ENCODE measurements at regions not wholly inside any gene's neighbourhood (a gene's known extent, or its start where the extent isn't known, plus 50 kb on each side); places are given as distances from the start of the nearest gene placed in this dataset.

GRCh38 chr7:156560075-156560474 lies 80.5 kb upstream of the RNF32 start:
- no peaks in the 10 kb centered on the region for H3K36me3 ChIP-seq (ENCODE audit: insufficient read depth)
- ATAC-seq: peak; percentile 100

More at GRCh38 chr7:156560075-156560474, 80.5 kb upstream of the RNF32 start:
- TF ChIP-seq EZH2 (IDR thresholded peaks at IDR 0.05; ENCODE audit: low read depth, unreplicated experiment) (no peak), ZNF462 (CRISPR knock-in tag; IDR thresholded peaks at IDR 0.05) (no peak), CTCF (conservative IDR thresholded peaks at IDR 0.05; ENCODE audit: low read depth in 2 of 2) (peak; percentile 55 to 74)
- Histone ChIP-seq H3K27me3 (ENCODE audit: insufficient read depth) (no peaks in the 10 kb centered on the region), H3K4me3 (no peak overlapping the region), H2AFZ (0 out of 2 replicates have a peak overlapping the region, but pooled peaks have one; percentile 60), H3K27ac (ENCODE audit: low read depth) (no peak overlapping the region), H3K9me2 (ENCODE audit: insufficient read depth) (no peaks in the 10 kb centered on the region), H3F3A (replicated peaks; ENCODE audit: low read depth) (no peaks in the 10 kb centered on the region), H3K4me2 (no peak overlapping the region), H3K4me1 (ENCODE audit: insufficient read depth) (no peaks in the 10 kb centered on the region), H4K20me1 (replicated peaks; ENCODE audit: insufficient read depth) (no peaks in the 10 kb centered on the region), H3K79me2 (replicated peaks; ENCODE audit: insufficient read depth) (no peaks in the 10 kb centered on the region)
- DNase-seq (ENCODE audit: low spot score): peak; percentile 78
- peaks cover 17% of the 10 kb centered on the region for H3K36me3 Mint-ChIP-seq (ENCODE audit: low read depth)
- H3K27ac Mint-ChIP-seq: 0 out of 2 replicates have a peak overlapping the region, but pooled peaks have one; percentile 17
- peaks cover 6% of the 10 kb centered on the region for H3K4me1 Mint-ChIP-seq
- H3K4me3 Mint-ChIP-seq: no peak overlapping the region
- H3K9me3 Mint-ChIP-seq: peaks cover 21% of the 10 kb centered on the region
- H3K27me3 Mint-ChIP-seq (ENCODE audit: insufficient read depth, low read depth, poor library complexity): peaks cover 5% of the 10 kb centered on the region

All from GM23338 (cell line).